ENCODE measurements at regions not wholly inside any gene's neighbourhood (a gene's known extent, or its start where the extent isn't known, plus 50 kb on each side); places are given as distances from the start of the nearest gene placed in this dataset.

GRCh38 chr13:60733933-60734332 lies 336.9 kb downstream of the TDRD3 start:
- H3K27me3 ChIP-seq (ENCODE audit: control insufficient read depth, insufficient read depth), result no peaks in the 10 kb centered on the region
- H3K4me3 ChIP-seq (ENCODE audit: low read length), result no peak overlapping the region
- no peaks in the 10 kb centered on the region for H3K9me3 ChIP-seq (ENCODE audit: control insufficient read depth, low read length)
- ATAC-seq (no peak), DNase-seq (no peak)
- no peaks in the 10 kb centered on the region for H3K4me1 ChIP-seq (ENCODE audit: control insufficient read depth, insufficient read depth, low read length)
- intact Hi-C loops (cut with DNase I), result no loop called here
- H3K27ac ChIP-seq (ENCODE audit: low read length), result no peak overlapping the region

GRCh38 chr13:60727140-60727539 lies 330.1 kb downstream of the TDRD3 start:
- Histone ChIP-seq H3K9me3 (ENCODE audit: control insufficient read depth, low read length) (no peaks in the 10 kb centered on the region), H3K4me3 (ENCODE audit: low read length) (no peak overlapping the region), H3K27me3 (ENCODE audit: control insufficient read depth, insufficient read depth) (no peaks in the 10 kb centered on the region), H3K4me1 (ENCODE audit: control insufficient read depth, insufficient read depth, low read length) (no peaks in the 10 kb centered on the region), H3K27ac (ENCODE audit: low read length) (no peak overlapping the region)
- 82% methylated on average over 2 of the region's 2 CpGs for WGBS
- no peak for DNase-seq
- intact Hi-C loops (cut with DNase I), result no loop called here
- no peak for ATAC-seq

- Histone ChIP-seq H3K4me3 (ENCODE audit: low read length) (no peak overlapping the region), H3K4me1 (ENCODE audit: control insufficient read depth, insufficient read depth, low read length) (no peaks in the 10 kb centered on the region), H3K9me3 (ENCODE audit: control insufficient read depth, low read length) (no peaks in the 10 kb centered on the region), H3K27ac (ENCODE audit: low read length) (no peak overlapping the region), H3K27me3 (ENCODE audit: control insufficient read depth, insufficient read depth) (no peaks in the 10 kb centered on the region)
- no peak for DNase-seq
- WGBS, result 70% methylated on average over 3 of the region's 3 CpGs
- ATAC-seq, result no peak
- intact Hi-C loops (cut with DNase I), result no loop called here
These were observed 324.0 kb downstream of the TDRD3 start for GRCh38 chr13:60721063-60721462.

- ATAC-seq (peak in 1 of 2 donors; percentile 51), DNase-seq (no peak)
- no peaks in the 10 kb centered on the region for H3K27me3 ChIP-seq (ENCODE audit: control insufficient read depth, insufficient read depth)
- no peak overlapping the region for H3K4me3 ChIP-seq (ENCODE audit: low read length)
- no peak overlapping the region for H3K27ac ChIP-seq (ENCODE audit: low read length)
- intact Hi-C loops (cut with DNase I), result no loop called here
- 59% methylated on average over 3 of the region's 3 CpGs for WGBS
- no peaks in the 10 kb centered on the region for H3K4me1 ChIP-seq (ENCODE audit: control insufficient read depth, insufficient read depth, low read length)
- H3K9me3 ChIP-seq (ENCODE audit: control insufficient read depth, low read length), result no peaks in the 10 kb centered on the region
These were observed 323.6 kb downstream of the TDRD3 start for GRCh38 chr13:60720590-60720989.

GRCh38 chr13:60716313-60716712 lies 319.3 kb downstream of the TDRD3 start:
- WGBS, result 55% methylated on average over 2 of the region's 2 CpGs
- H3K27ac ChIP-seq (ENCODE audit: low read length), result no peak overlapping the region
- H3K9me3 ChIP-seq (ENCODE audit: control insufficient read depth, low read length), result no peaks in the 10 kb centered on the region
- ATAC-seq (peak in 1 of 2 donors; percentile 68), DNase-seq (no peak)
- intact Hi-C loops (cut with DNase I), result no loop called here
- no peak overlapping the region for H3K4me3 ChIP-seq (ENCODE audit: low read length)
- H3K27me3 ChIP-seq (ENCODE audit: control insufficient read depth, insufficient read depth), result no peaks in the 10 kb centered on the region
- no peaks in the 10 kb centered on the region for H3K4me1 ChIP-seq (ENCODE audit: control insufficient read depth, insufficient read depth, low read length)

- Histone ChIP-seq H3K4me3 (ENCODE audit: low read length) (no peak overlapping the region), H3K9me3 (ENCODE audit: control insufficient read depth, low read length) (no peaks in the 10 kb centered on the region), H3K27ac (ENCODE audit: low read length) (no peak overlapping the region), H3K27me3 (ENCODE audit: control insufficient read depth, insufficient read depth) (no peaks in the 10 kb centered on the region), H3K4me1 (ENCODE audit: control insufficient read depth, insufficient read depth, low read length) (no peaks in the 10 kb centered on the region)
- ATAC-seq (no peak), DNase-seq (no peak)
- intact Hi-C loops (cut with DNase I), result no loop called here
These were observed 310.9 kb downstream of the TDRD3 start for GRCh38 chr13:60707878-60708277.

GRCh38 chr13:60701895-60702294 lies 304.9 kb downstream of the TDRD3 start:
- ATAC-seq, result no peak
- H3K9me3 ChIP-seq (ENCODE audit: control insufficient read depth, low read length), result no peaks in the 10 kb centered on the region

GRCh38 chr13:60700994-60701393 lies 304.0 kb downstream of the TDRD3 start:
- H3K27me3 ChIP-seq (ENCODE audit: control insufficient read depth, insufficient read depth), result no peaks in the 10 kb centered on the region
- no peak for ATAC-seq
- intact Hi-C loops (cut with DNase I), result no loop called here
- whole genome bisulfite sequencing, result 63% methylated on average over 4 of the region's 4 CpGs
- no peaks in the 10 kb centered on the region for H3K9me3 ChIP-seq (ENCODE audit: control insufficient read depth, low read length)
- no peaks in the 10 kb centered on the region for H3K4me1 ChIP-seq (ENCODE audit: control insufficient read depth, insufficient read depth, low read length)
- no peak overlapping the region for H3K4me3 ChIP-seq (ENCODE audit: low read length)
- H3K27ac ChIP-seq (ENCODE audit: low read length), result no peak overlapping the region
- no peak for DNase-seq

More at GRCh38 chr13:60701895-60702294, 304.9 kb downstream of the TDRD3 start:
- Histone ChIP-seq H3K4me1 (ENCODE audit: control insufficient read depth, insufficient read depth, low read length) (no peaks in the 10 kb centered on the region), H3K27ac (ENCODE audit: low read length) (no peak overlapping the region), H3K27me3 (ENCODE audit: control insufficient read depth, insufficient read depth) (no peaks in the 10 kb centered on the region), H3K4me3 (ENCODE audit: low read length) (no peak overlapping the region)
- WGBS, result 84% methylated on average over 3 of the region's 3 CpGs
- intact Hi-C loops (cut with DNase I), result no loop called here
- no peak for DNase-seq

GRCh38 chr13:60699636-60700035 lies 302.6 kb downstream of the TDRD3 start:
- Histone ChIP-seq H3K9me3 (ENCODE audit: control insufficient read depth, low read length) (no peaks in the 10 kb centered on the region), H3K27me3 (ENCODE audit: control insufficient read depth, insufficient read depth) (no peaks in the 10 kb centered on the region), H3K4me1 (ENCODE audit: control insufficient read depth, insufficient read depth, low read length) (no peaks in the 10 kb centered on the region), H3K27ac (ENCODE audit: low read length) (no peak overlapping the region), H3K4me3 (ENCODE audit: low read length) (no peak overlapping the region)
- ATAC-seq (no peak), DNase-seq (no peak)
- intact Hi-C loops (cut with DNase I), result no loop called here
- 88% methylated on average over 2 of the region's 2 CpGs for WGBS

GRCh38 chr13:60696602-60697001 lies 299.6 kb downstream of the TDRD3 start:
- H3K9me3 ChIP-seq (ENCODE audit: control insufficient read depth, low read length), result no peaks in the 10 kb centered on the region
- WGBS, result 37% methylated on average over 6 of the region's 6 CpGs
- no peaks in the 10 kb centered on the region for H3K4me1 ChIP-seq (ENCODE audit: control insufficient read depth, insufficient read depth, low read length)
- no peaks in the 10 kb centered on the region for H3K27me3 ChIP-seq (ENCODE audit: control insufficient read depth, insufficient read depth)
- intact Hi-C loops (cut with DNase I), result no loop called here
- H3K27ac ChIP-seq (ENCODE audit: low read length), result no peak overlapping the region
- no peak overlapping the region for H3K4me3 ChIP-seq (ENCODE audit: low read length)
- DNase-seq (no peak), ATAC-seq (no peak)

GRCh38 chr13:60691268-60691667 lies 294.2 kb downstream of the TDRD3 start:
- H3K27me3 ChIP-seq (ENCODE audit: control insufficient read depth, insufficient read depth), result no peaks in the 10 kb centered on the region
- no peak for ATAC-seq
- intact Hi-C loops (cut with DNase I), result no loop called here

GRCh38 chr13:60690604-60691003 lies 293.6 kb downstream of the TDRD3 start:
- DNase-seq (no peak), ATAC-seq (no peak)
- 68% methylated on average over 6 of the region's 6 CpGs for WGBS
- Histone ChIP-seq H3K4me3 (ENCODE audit: low read length) (no peak overlapping the region), H3K27me3 (ENCODE audit: control insufficient read depth, insufficient read depth) (no peaks in the 10 kb centered on the region), H3K9me3 (ENCODE audit: control insufficient read depth, low read length) (no peaks in the 10 kb centered on the region), H3K4me1 (ENCODE audit: control insufficient read depth, insufficient read depth, low read length) (no peaks in the 10 kb centered on the region), H3K27ac (ENCODE audit: low read length) (no peak overlapping the region)
- intact Hi-C loops (cut with DNase I), result no loop called here

More at GRCh38 chr13:60691268-60691667, 294.2 kb downstream of the TDRD3 start:
- no peak overlapping the region for H3K4me3 ChIP-seq (ENCODE audit: low read length)
- no peaks in the 10 kb centered on the region for H3K4me1 ChIP-seq (ENCODE audit: control insufficient read depth, insufficient read depth, low read length)
- DNase-seq, result no peak
- H3K27ac ChIP-seq (ENCODE audit: low read length), result no peak overlapping the region
- no peaks in the 10 kb centered on the region for H3K9me3 ChIP-seq (ENCODE audit: control insufficient read depth, low read length)
